H1 (cell line): ENCODE measurements at regions not wholly inside any gene's neighbourhood (a gene's known extent, or its start where the extent isn't known, plus 50 kb on each side); places are given as distances from the start of the nearest gene placed in this dataset.

Experiments
- CTCF ChIA-PET: fragments of 300-600 bp; sonication (Branson Sonifier 250); formaldehyde crosslinking; loops from one replicate; lab custom pipeline; 2021; ENCODE audit not compliant: partially characterized antibody; lab: Charles Lee
- POLR2A ChIA-PET: fragments of 300-600 bp; sonication (Branson Sonifier 250); formaldehyde crosslinking; loops from one replicate; lab custom pipeline; 2021; ENCODE audit warnings: inconsistent platforms; ENCODE audit not compliant: partially characterized antibody; lab: Charles Lee
- DNase-seq, 2 experiments: peaks; one replicate each; pipeline versions ENCODE4 v3.0.0 to v3.0.0-alpha.2; 2010 to 2022; ENCODE audit warnings: low spot score in 2 of 2, low read depth in 1 of 2, mixed read lengths in 1 of 2
- FAIRE-seq: peaks from 2 replicates; lab custom pipeline; 2011; peaks lifted over from hg19 to GRCh38; lab: Jason Lieb, UNC
- H2AFZ ChIP-seq: 2 replicates; pipeline ENCODE4 v1.8.1; 2012; ENCODE audit warnings: low read length, inconsistent platforms
- H2AK5ac ChIP-seq: 2 replicates; pipeline ENCODE4 v1.6.1; 2013; ENCODE audit warnings: low read depth, low read length
- H2BK120ac ChIP-seq: replicated peaks from 2 replicates; pipeline ENCODE3; 2013; ENCODE audit warnings: low read depth, low read length, inconsistent platforms
- H2BK12ac ChIP-seq: 2 replicates; pipeline ENCODE4 v1.6.1; 2013; ENCODE audit warnings: low read depth, low read length
- H2BK15ac ChIP-seq: 2 replicates; pipeline ENCODE4 v1.6.1; 2013; ENCODE audit warnings: low read length
- H2BK20ac ChIP-seq: 2 replicates; pipeline ENCODE4 v1.6.1; 2013; ENCODE audit warnings: low read length
- H2BK5ac ChIP-seq: 2 replicates; pipeline ENCODE4 v1.6.1; 2013; ENCODE audit warnings: low read depth, low read length
- H3K14ac ChIP-seq: 2 replicates; pipeline ENCODE4 v1.6.1; 2013; ENCODE audit warnings: inconsistent platforms; ENCODE audit not compliant: insufficient read length
- H3K18ac ChIP-seq: 2 replicates; pipeline ENCODE4 v1.6.1; 2013; ENCODE audit warnings: low read length; ENCODE audit errors: extremely low read depth
- H3K23ac ChIP-seq: 2 replicates; pipeline ENCODE4 v1.6.1; 2013; ENCODE audit warnings: inconsistent platforms; ENCODE audit not compliant: insufficient read length
- H3K23me2 ChIP-seq: 2 replicates; pipeline ENCODE4 v1.6.1; 2013; ENCODE audit warnings: low read depth, low read length
- H3K27ac ChIP-seq: 2 replicates; pipeline ENCODE4 v1.6.1; 2011; ENCODE audit warnings: low read depth, low read length, inconsistent platforms
- H3K27me3 ChIP-seq, 4 experiments: replicated peaks in 1 of 4; 1 replicate in 1 of 4; 2 replicates in 3 of 4; pipeline versions ENCODE4 v1.6.1 to v1.8.1; 2011 to 2013; ENCODE audit warnings: low read length in 3 of 4, mild to moderate bottlenecking in 3 of 4, inconsistent platforms in 2 of 4, mixed read lengths in 2 of 4, moderate library complexity in 1 of 4; ENCODE audit not compliant: control insufficient read depth in 3 of 4, insufficient read depth in 3 of 4; ENCODE audit errors: extremely low read depth in 1 of 4
- H3K36me3 ChIP-seq, 4 experiments: 2 replicates each; pipeline versions ENCODE4 v1.6.1 to v1.8.1; 2011 to 2013; ENCODE audit warnings: mild to moderate bottlenecking in 4 of 4, low read length in 3 of 4, moderate library complexity in 2 of 4, control low read depth in 1 of 4, inconsistent platforms in 1 of 4; ENCODE audit not compliant: insufficient read depth in 4 of 4, control insufficient read depth in 2 of 4
- H3K4ac ChIP-seq: replicated peaks from 2 replicates; pipeline ENCODE3; 2013; ENCODE audit warnings: low read length, low read depth, mixed read lengths, inconsistent platforms; ENCODE audit not compliant: insufficient read length
- H3K4me1 ChIP-seq, 4 experiments: replicated peaks in 1 of 4; 1 replicate in 1 of 4; 2 replicates in 3 of 4; pipeline versions ENCODE4 v1.6.1 to v1.8.1; 2011 to 2013; ENCODE audit warnings: low read length in 3 of 4, inconsistent platforms in 2 of 4, mixed read lengths in 1 of 4; ENCODE audit not compliant: insufficient read depth in 4 of 4, control insufficient read depth in 3 of 4
- H3K4me2 ChIP-seq, 2 experiments: 2 replicates each; pipeline versions ENCODE4 v1.6.1 to v1.8.1; 2011 to 2013; ENCODE audit warnings: low read depth in 2 of 2, low read length in 2 of 2, control low read depth in 1 of 2, inconsistent platforms in 1 of 2, mild to moderate bottlenecking in 1 of 2; ENCODE audit not compliant: insufficient read depth in 1 of 2
- H3K4me3 ChIP-seq, 4 experiments: fragments of 200-600, 300-600 bp in 1 of 4; sonication (generic), shearing (Covaris generic), sonication (Bioruptor Twin) in 1 of 4; 2 replicates each; pipeline versions ENCODE4 v1.5.1 to v1.8.1; 2011 to 2016; ENCODE audit warnings: low read length in 4 of 4, low read depth in 3 of 4, control low read depth in 2 of 4, inconsistent platforms in 2 of 4, mild to moderate bottlenecking in 2 of 4, mixed read lengths in 1 of 4, moderate library complexity in 1 of 4; ENCODE audit not compliant: insufficient read depth in 2 of 4; ENCODE audit errors: extremely low read depth in 1 of 4
- H3K56ac ChIP-seq: replicated peaks from 2 replicates; pipeline ENCODE3; 2013; ENCODE audit warnings: low read depth, mild to moderate bottlenecking, mixed read lengths, low read length, inconsistent platforms; ENCODE audit not compliant: insufficient read length
- H3K79me1 ChIP-seq: 2 replicates; pipeline ENCODE4 v1.6.1; 2013; ENCODE audit warnings: low read depth, low read length, control low read depth
- H3K79me2 ChIP-seq, 2 experiments: 2 replicates each; pipeline versions ENCODE4 v1.6.1 to v1.8.1; 2012 to 2013; ENCODE audit warnings: low read length in 2 of 2, mild to moderate bottlenecking in 2 of 2, inconsistent platforms in 1 of 2; ENCODE audit not compliant: insufficient read depth in 2 of 2, control insufficient read depth in 1 of 2
- H3K9ac ChIP-seq, 4 experiments: replicated peaks in 1 of 4; 1 replicate in 1 of 4; 2 replicates in 3 of 4; pipeline versions ENCODE4 v1.6.1 to v1.8.1; 2011 to 2013; ENCODE audit warnings: low read depth in 3 of 4, low read length in 3 of 4, control low read depth in 2 of 4, mild to moderate bottlenecking in 2 of 4, moderate library complexity in 2 of 4, inconsistent platforms in 1 of 4; ENCODE audit errors: extremely low read depth in 1 of 4
- H3K9me3 ChIP-seq, 2 experiments: 2 replicates each; pipeline versions ENCODE4 v1.6.1 to v1.8.1; 2012 to 2013; ENCODE audit warnings: mild to moderate bottlenecking in 2 of 2, moderate library complexity in 2 of 2, control low read depth in 1 of 2, inconsistent platforms in 1 of 2, low read depth in 1 of 2, low read length in 1 of 2, mixed read lengths in 1 of 2; ENCODE audit not compliant: insufficient read depth in 2 of 2
- H4K20me1 ChIP-seq, 2 experiments: replicated peaks in 1 of 2; 2 replicates each; pipeline versions ENCODE3 to v1.8.1; 2011 to 2013; ENCODE audit warnings: inconsistent platforms in 2 of 2, low read length in 2 of 2, mild to moderate bottlenecking in 1 of 2; ENCODE audit not compliant: insufficient read depth in 2 of 2, control insufficient read depth in 1 of 2
- H4K5ac ChIP-seq: 2 replicates; pipeline ENCODE4 v1.6.1; 2013; ENCODE audit warnings: low read length, low read depth, mixed read lengths, inconsistent platforms; ENCODE audit not compliant: insufficient read length
- H4K8ac ChIP-seq: 2 replicates; pipeline ENCODE4 v1.8.0; 2013; ENCODE audit warnings: mild to moderate bottlenecking, moderate library complexity, low read length, inconsistent platforms; ENCODE audit not compliant: insufficient read depth; ENCODE audit errors: extremely low read depth
- H4K91ac ChIP-seq: replicated peaks from 2 replicates; pipeline ENCODE3; 2013; ENCODE audit warnings: low read length, mixed read lengths, inconsistent platforms; ENCODE audit not compliant: insufficient read length
- FOSL1 ChIP-seq: IDR thresholded peaks from 2 replicates; pipeline ENCODE4 v1.6.1; 2011; ENCODE audit warnings: mild to moderate bottlenecking, low read depth, low read length, moderate library complexity; ENCODE audit not compliant: insufficient read depth
- GABPA ChIP-seq: IDR thresholded peaks from 2 replicates; pipeline ENCODE4 v1.6.1; 2011; ENCODE audit warnings: mild to moderate bottlenecking, low read length, moderate library complexity, borderline replicate concordance; ENCODE audit not compliant: insufficient read depth
- MAX ChIP-seq: IDR thresholded peaks from 2 replicates; pipeline ENCODE4 v1.6.1; 2012; ENCODE audit warnings: inconsistent platforms
- RXRA ChIP-seq: IDR thresholded peaks from 2 replicates; pipeline ENCODE4 v1.6.1; 2011; ENCODE audit warnings: low read depth, mild to moderate bottlenecking, low read length, moderate library complexity; ENCODE audit not compliant: insufficient read depth
- SRF ChIP-seq: IDR thresholded peaks from 2 replicates; pipeline ENCODE4 v1.6.1; 2011; ENCODE audit warnings: mild to moderate bottlenecking, low read depth, low read length, moderate library complexity
- TAF7 ChIP-seq: optimal IDR thresholded peaks from 2 replicates; pipeline ENCODE3; 2011; ENCODE audit warnings: low read depth, mild to moderate bottlenecking, inconsistent platforms, low read length, moderate library complexity, borderline replicate concordance
- WGBS, 2 experiments: shearing (Covaris generic) in 1 of 2; methylation state at CpG; one replicate each; pipeline versions ENCODE4 v1.1.6 to v1.1.7; 2013 to 2015; ENCODE audit warnings: low lambda C conversion rate in 2 of 2, mixed read lengths in 2 of 2, inconsistent platforms in 1 of 2, low coverage in 1 of 2, missing lambda C conversion rate in 1 of 2; ENCODE audit not compliant: insufficient replicate concordance in 2 of 2, insufficient coverage in 1 of 2, insufficient read length in 1 of 2; ENCODE audit errors: extremely low coverage in 1 of 2, missing lambda C conversion rate in 1 of 2; 5-methylcytosine and 5-hydroxymethylcytosine counted together

- no peak for TF ChIP-seq TAF7
- TF ChIP-seq MAX: no peak
- TF ChIP-seq SRF: no peak
- TF ChIP-seq FOSL1: no peak
- TF ChIP-seq GABPA: no peak
- TF ChIP-seq RXRA: no peak
Measured at GRCh38 chr18:25621144-25621543, 269.2 kb upstream of the ZNF521 start.

More at GRCh38 chr18:25621144-25621543, 269.2 kb upstream of the ZNF521 start:
- Histone ChIP-seq H3K23me2 (peaks cover 2% of the 10 kb centered on the region; the same call in 1 of the 2 replicates), H4K5ac (no peak overlapping the region), H3K79me1 (no peaks in the 10 kb centered on the region; the same call in 1 of the 2 replicates), H3K4me1 (no peaks in the 10 kb centered on the region), H2AFZ (no peak overlapping the region), H3K14ac (no peak overlapping the region), H2BK15ac (no peak overlapping the region), H3K4me3 (no peak overlapping the region), H3K23ac (no peak overlapping the region), H2BK5ac (no peak overlapping the region), H3K27ac (no peak overlapping the region), H3K4ac (no peak overlapping the region), H3K18ac (no peak overlapping the region), H3K9me3 (no peaks in the 10 kb centered on the region; a peak in 1 of 4 replicates), H2BK12ac (no peak overlapping the region), H4K20me1 (no peaks in the 10 kb centered on the region), H4K91ac (no peak overlapping the region), H2AK5ac (no peak overlapping the region), H4K8ac (no peak overlapping the region), H3K4me2 (no peak overlapping the region), H3K79me2 (no peaks in the 10 kb centered on the region), H3K36me3 (no peaks in the 10 kb centered on the region), H3K9ac (no peak overlapping the region), H2BK120ac (no peak overlapping the region), H3K56ac (no peak overlapping the region), H3K27me3 (no peaks in the 10 kb centered on the region), H2BK20ac (no peak overlapping the region)
- no peak for FAIRE-seq
- ChIA-PET POLR2A (no interaction called here), CTCF (no interaction called here)
- WGBS, 2 experiments: 83% methylated on average over 1 of the region's 1 CpG; no CpG with 5 or more reads in 1 of the 2 experiments
- no peak for DNase-seq
